IMR-90 (cell line): ENCODE measurements at regions not wholly inside any gene's neighbourhood (a gene's known extent, or its start where the extent isn't known, plus 50 kb on each side); places are given as distances from the start of the nearest gene placed in this dataset.

Source experiments
- ATAC-seq: fragments of 200-7000 bp; cut with Tn5 transposase; 2 replicates; pipeline ENCODE4 v1.9.1; 2020; ENCODE audit warnings: low read depth, mild to moderate bottlenecking, moderate library complexity
- BruUV-seq: library from RNA; stranded (reverse); fragments of 400-500 nt; replicated peaks from 2 replicates; lab custom pipeline; 2021; lab: Mats Ljungman, UMichigan
- CTCF ChIA-PET: fragments of 300-600 bp; formaldehyde crosslinking; extraction: SDS; loops from one replicate; lab custom pipeline; 2021; ENCODE audit warnings: antibody characterized with exemption; lab: Yijun Ruan, JAX
- POLR2A ChIA-PET: fragments of 300-600 bp; sonication (Branson Sonifier 250); formaldehyde crosslinking; loops from one replicate; lab custom pipeline; 2022; ENCODE audit warnings: antibody characterized with exemption; ENCODE audit not compliant: unreplicated experiment; lab: Charles Lee
- DNase-seq: peaks from one replicate; pipeline ENCODE4 v3.0.0; 2013
- H2AFZ ChIP-seq: replicated peaks from 2 replicates; pipeline ENCODE3; 2013; ENCODE audit warnings: low read length, mild to moderate bottlenecking; ENCODE audit not compliant: poor library complexity
- H2AK5ac ChIP-seq: 2 replicates; pipeline ENCODE4 v1.6.1; 2013; ENCODE audit warnings: low read depth, low read length, inconsistent platforms
- H2AK9ac ChIP-seq: replicated peaks from 2 replicates; pipeline ENCODE3; 2013; ENCODE audit warnings: mild to moderate bottlenecking, low read depth, low read length, moderate library complexity; ENCODE audit not compliant: poor library complexity
- H2BK120ac ChIP-seq: 2 replicates; pipeline ENCODE4 v1.6.1; 2013; ENCODE audit warnings: low read depth, low read length, inconsistent platforms
- H2BK15ac ChIP-seq: 3 replicates; pipeline ENCODE4 v1.6.1; 2013; ENCODE audit warnings: low read depth, low read length, inconsistent platforms
- H2BK20ac ChIP-seq: 2 replicates; pipeline ENCODE4 v1.6.1; 2013; ENCODE audit warnings: low read depth, mild to moderate bottlenecking, inconsistent platforms, low read length, moderate library complexity
- H2BK5ac ChIP-seq: 2 replicates; pipeline ENCODE4 v1.6.1; 2013; ENCODE audit warnings: mild to moderate bottlenecking, low read depth, low read length, inconsistent platforms; ENCODE audit not compliant: poor library complexity, severe bottlenecking
- H3K14ac ChIP-seq: replicated peaks from 2 replicates; pipeline ENCODE4 v1.6.1; 2013; ENCODE audit warnings: low read depth, low read length, inconsistent platforms
- H3K18ac ChIP-seq: 2 replicates; pipeline ENCODE4 v1.6.1; 2013; ENCODE audit warnings: low read depth, low read length, control low read depth
- H3K23ac ChIP-seq: 2 replicates; pipeline ENCODE4 v1.6.1; 2013; ENCODE audit warnings: low read depth, low read length, inconsistent platforms
- H3K27ac ChIP-seq: 2 replicates; pipeline ENCODE4 v1.5.1; 2013; ENCODE audit warnings: mild to moderate bottlenecking, control low read depth, low read length; ENCODE audit not compliant: insufficient read depth
- H3K27me3 ChIP-seq: 2 replicates; pipeline ENCODE4 v1.6.1; 2013; ENCODE audit warnings: low read length; ENCODE audit not compliant: control insufficient read depth, insufficient read depth
- H3K36me3 ChIP-seq: 2 replicates; pipeline ENCODE4 v1.6.1; 2013; ENCODE audit warnings: low read length, mixed read lengths; ENCODE audit not compliant: control insufficient read depth, insufficient read depth
- H3K4ac ChIP-seq: 2 replicates; pipeline ENCODE4 v1.6.1; 2013; ENCODE audit warnings: low read depth, low read length, inconsistent platforms
- H3K4me1 ChIP-seq: 2 replicates; pipeline ENCODE4 v1.6.1; 2013; ENCODE audit warnings: low read length, mixed read lengths; ENCODE audit not compliant: control insufficient read depth, insufficient read depth
- H3K4me2 ChIP-seq: 2 replicates; pipeline ENCODE4 v1.6.1; 2013; ENCODE audit warnings: low read depth, mild to moderate bottlenecking, control low read depth, low read length, moderate library complexity
- H3K4me3 ChIP-seq: 2 replicates; pipeline ENCODE4 v1.5.1; 2013; ENCODE audit warnings: low read depth, mild to moderate bottlenecking, control low read depth, low read length, moderate library complexity; ENCODE audit not compliant: insufficient read depth
- H3K56ac ChIP-seq: 2 replicates; pipeline ENCODE4 v1.6.1; 2013; ENCODE audit warnings: low read length, inconsistent platforms; ENCODE audit not compliant: insufficient read depth; ENCODE audit errors: extremely low read depth
- H3K79me1 ChIP-seq, 2 experiments: 2 replicates each; pipeline ENCODE4 v1.6.1; 2013; ENCODE audit warnings: low read length in 2 of 2, inconsistent platforms in 1 of 2, low read depth in 1 of 2
- H3K9ac ChIP-seq: 2 replicates; pipeline ENCODE4 v1.6.1; 2013; ENCODE audit warnings: low read depth, low read length, control low read depth
- H3K9me1 ChIP-seq: 2 replicates; pipeline ENCODE4 v1.6.1; 2013; ENCODE audit warnings: low read length, inconsistent platforms; ENCODE audit not compliant: insufficient read depth
- H3K9me3 ChIP-seq: 2 replicates; pipeline ENCODE4 v1.6.1; 2013; ENCODE audit warnings: low read length; ENCODE audit not compliant: control insufficient read depth, insufficient read depth
- H4K20me1 ChIP-seq: 2 replicates; pipeline ENCODE4 v1.6.1; 2013; ENCODE audit warnings: low read length, inconsistent platforms; ENCODE audit not compliant: insufficient read depth
- H4K5ac ChIP-seq: 2 replicates; pipeline ENCODE4 v1.6.1; 2013; ENCODE audit warnings: mild to moderate bottlenecking, low read depth, low read length, control low read depth
- H4K8ac ChIP-seq, 2 experiments: 2 replicates each; pipeline ENCODE4 v1.6.1; 2013; ENCODE audit warnings: low read depth in 2 of 2, low read length in 2 of 2, control low read depth in 1 of 2, inconsistent platforms in 1 of 2
- H4K91ac ChIP-seq: 2 replicates; pipeline ENCODE4 v1.6.1; 2013; ENCODE audit warnings: low read depth, low read length, inconsistent platforms; ENCODE audit not compliant: insufficient read depth
- CEBPB ChIP-seq: IDR thresholded peaks from 2 replicates; pipeline ENCODE4 v1.6.1; 2012; ENCODE audit warnings: low read depth, low read length, improper control_type of control experiment
- RCOR1 ChIP-seq: IDR thresholded peaks from 2 replicates; pipeline ENCODE4 v1.6.1; 2012; ENCODE audit warnings: mild to moderate bottlenecking, low read length, improper control_type of control experiment; ENCODE audit not compliant: insufficient replicate concordance
- WGBS, 2 experiments: methylation state at CpG; one replicate each; pipeline versions ENCODE4 v1.1.5 to v1.1.7; 2013; ENCODE audit warnings: missing lambda C conversion rate in 2 of 2; ENCODE audit not compliant: insufficient read length in 1 of 2; ENCODE audit errors: extremely low coverage in 2 of 2; 5-methylcytosine and 5-hydroxymethylcytosine counted together
- dilution Hi-C: fragments of 300-500 bp; cut with HindIII; formaldehyde crosslinking; loops from one replicate; pipeline ENCODE4 v1.14.3; 2018; ENCODE audit warnings: low sequenced_read_pairs; ENCODE audit not compliant: unreplicated experiment
- in situ Hi-C: fragments of 300-500 bp; cut with MboI; formaldehyde crosslinking; loops from 3 replicates; pipeline ENCODE4 v1.14.3; 2019; ENCODE audit warnings: low sequenced_read_pairs, inconsistent platforms, mixed read lengths
- intact Hi-C: fragments of 100-400 bp; cut with micrococcal nuclease; formaldehyde crosslinking; loops from 2 replicates; pipeline ENCODE4 v1.10.0; 2022

GRCh38 chr15:39310633-39311032, 270.2 kb upstream of the THBS1 start:
- peak overlapping the region; percentile 66 for H3K18ac ChIP-seq
- no peak for TF ChIP-seq RCOR1
- peak; percentile 94 for TF ChIP-seq CEBPB
- H2BK20ac ChIP-seq = peak overlapping the region; percentile 83; the same call in 1 of the 2 replicates
- intact Hi-C loops (no loop called here), in situ Hi-C loops (loop anchor here (25.0 kb wide), 1 partner anchor 598 kb away; no protein-coding TSS in a partner anchor), dilution Hi-C loops (no loop called here)
- peaks cover 4% of the 10 kb centered on the region for H3K4me1 ChIP-seq
- BruUV-seq = no TSS peak
- H3K79me1 ChIP-seq = peaks cover 0 to 5% of the 10 kb centered on the region in 2 experiments; a peak in 1 of 4 replicates
- peaks cover 3% of the 10 kb centered on the region; the same call in 1 of the 2 replicates for H3K9me1 ChIP-seq
- 0 out of 4 replicates have a peak overlapping the region, but pooled peaks of 1 of the 2 experiments have one; percentile 2 for H4K8ac ChIP-seq
- H2BK15ac ChIP-seq = peak overlapping the region; percentile 21; the same call in 2 of the 3 replicates
- DNase-seq (peak; percentile 35), ATAC-seq (0 out of 2 replicates have a peak, but pooled peaks have one; percentile 27)
- H2AK5ac ChIP-seq = peak overlapping the region; percentile 38
- peak overlapping the region; percentile 71; the same call in 1 of the 2 replicates for H4K5ac ChIP-seq
- H3K4me2 ChIP-seq = no peak overlapping the region
- no peak overlapping the region for H2AK9ac ChIP-seq
- H3K4me3 ChIP-seq = no peak overlapping the region
- H3K14ac ChIP-seq = peak overlapping the region; percentile 61
- POLR2A ChIA-PET = no interaction called here
- H4K20me1 ChIP-seq = no peaks in the 10 kb centered on the region
- no peak overlapping the region for H2AFZ ChIP-seq
- no peak overlapping the region for H3K56ac ChIP-seq
- H3K4ac ChIP-seq = peak overlapping the region; percentile 71; the same call in 1 of the 2 replicates
- H2BK5ac ChIP-seq = peak overlapping the region; percentile 30
- CTCF ChIA-PET = no interaction called here
- no peaks in the 10 kb centered on the region for H3K27me3 ChIP-seq
- no peaks in the 10 kb centered on the region for H3K36me3 ChIP-seq
- no peak overlapping the region for H3K27ac ChIP-seq
- H2BK120ac ChIP-seq = peak overlapping the region; percentile 74
- no peaks in the 10 kb centered on the region for H3K9me3 ChIP-seq
- peak overlapping the region; percentile 35; the same call in 1 of the 2 replicates for H4K91ac ChIP-seq
- no peak overlapping the region for H3K9ac ChIP-seq
- H3K23ac ChIP-seq = no peak overlapping the region
- no CpG with 5 or more reads among the region's 3 CpGs for WGBS, 2 experiments
